ENCODE measurements at regions not wholly inside any gene's neighbourhood (a gene's known extent, or its start where the extent isn't known, plus 50 kb on each side); places are given as distances from the start of the nearest gene placed in this dataset.

- no peaks in the 10 kb centered on the region for H4K20me1 ChIP-seq (replicated peaks; ENCODE audit: control insufficient read depth, extremely low read depth, insufficient read depth, low read length)
- no peaks in the 10 kb centered on the region for H3K79me2 ChIP-seq (ENCODE audit: control insufficient read depth, insufficient read depth, low read length)
- intact Hi-C loops (cut with micrococcal nuclease) = no loop called here
- H3K36me3 ChIP-seq (ENCODE audit: control insufficient read depth in 2 of 2, extremely low read depth in 1 of 2, insufficient read depth in 2 of 2, low read length in 2 of 2) = no peaks in the 10 kb centered on the region
- no peak overlapping the region for H3K27ac ChIP-seq (ENCODE audit: insufficient read depth, low read depth, low read length)
- no peaks in the 10 kb centered on the region for H3K27me3 ChIP-seq (ENCODE audit: control insufficient read depth in 2 of 2, insufficient read depth in 2 of 2, low read length in 2 of 2)
- H3K4me3 ChIP-seq (replicated peaks in 1 of 3; ENCODE audit: insufficient read depth in 1 of 3, low read depth in 1 of 3, low read length in 3 of 3) = no peak overlapping the region
- BruUV-seq (replicated peaks) = no TSS peak
- CTCF ChIA-PET = no interaction called here
- FAIRE-seq (no peak), DNase-seq (ENCODE audit: low read depth, low spot score) (no peak)
- H2AFZ ChIP-seq (ENCODE audit: low read depth, low read length) = no peak overlapping the region
- dilution Hi-C loops (cut with MboI; ENCODE audit: extremely low pct_ligation_motif_present, low sequenced_read_pairs) = no loop called here
- POLR2A ChIA-PET = no interaction called here
- H3K9me3 ChIP-seq (replicated peaks; ENCODE audit: control insufficient read depth, insufficient read depth, low read length) = no peaks in the 10 kb centered on the region
- no peak overlapping the region for H3K9ac ChIP-seq (replicated peaks; ENCODE audit: extremely low read depth, insufficient read depth, low read length)
- H3K4me1 ChIP-seq (ENCODE audit: control insufficient read depth, extremely low read depth, insufficient read depth, low read length) = no peaks in the 10 kb centered on the region
- TF ChIP-seq JUN (IDR thresholded peaks at IDR 0.05; ENCODE audit: borderline replicate concordance, insufficient read depth, insufficient read length, low read depth) (no peak), EZH2 (IDR thresholded peaks at IDR 0.05; ENCODE audit: borderline replicate concordance, low read depth, low read length, severe bottlenecking) (no peak), POLR2A (IDR thresholded peaks at IDR 0.05; ENCODE audit: low read depth, low read length) (no peak), GATA2 (IDR thresholded peaks at IDR 0.05; ENCODE audit: insufficient read depth, insufficient read length, low read depth, low read length) (no peak), FOS (IDR thresholded peaks at IDR 0.05; ENCODE audit: borderline replicate concordance, insufficient read depth, low read length) (no peak), CTCF (IDR thresholded peaks at IDR 0.05; ENCODE audit: extremely low read depth in 1 of 2, insufficient read depth in 1 of 2, low read depth in 1 of 2, low read length in 2 of 2) (no peak)
- H3K4me2 ChIP-seq (ENCODE audit: insufficient read depth, low read length) = no peak overlapping the region
- H3K9me1 ChIP-seq (replicated peaks; ENCODE audit: control insufficient read depth, extremely low read depth, insufficient read depth, low read length) = no peaks in the 10 kb centered on the region
Observed at GRCh38 chr17:33640629-33641028, 347.5 kb upstream of the ASIC2 start.

GRCh38 chr17:33642002-33642401 is 348.9 kb upstream of the ASIC2 start:
- Histone ChIP-seq H3K4me2 (ENCODE audit: insufficient read depth, low read length) (no peak overlapping the region), H3K36me3 (ENCODE audit: control insufficient read depth in 2 of 2, extremely low read depth in 1 of 2, insufficient read depth in 2 of 2, low read length in 2 of 2) (no peaks in the 10 kb centered on the region), H3K4me3 (replicated peaks in 1 of 3; ENCODE audit: insufficient read depth in 1 of 3, low read depth in 1 of 3, low read length in 3 of 3) (no peak overlapping the region), H3K27ac (ENCODE audit: insufficient read depth, low read depth, low read length) (no peak overlapping the region), H3K27me3 (ENCODE audit: control insufficient read depth in 2 of 2, insufficient read depth in 2 of 2, low read length in 2 of 2) (no peaks in the 10 kb centered on the region), H3K9ac (replicated peaks; ENCODE audit: extremely low read depth, insufficient read depth, low read length) (no peak overlapping the region), H4K20me1 (replicated peaks; ENCODE audit: control insufficient read depth, extremely low read depth, insufficient read depth, low read length) (no peaks in the 10 kb centered on the region), H3K4me1 (ENCODE audit: control insufficient read depth, extremely low read depth, insufficient read depth, low read length) (no peaks in the 10 kb centered on the region), H3K9me1 (replicated peaks; ENCODE audit: control insufficient read depth, extremely low read depth, insufficient read depth, low read length) (no peaks in the 10 kb centered on the region), H2AFZ (ENCODE audit: low read depth, low read length) (no peak overlapping the region), H3K9me3 (replicated peaks; ENCODE audit: control insufficient read depth, insufficient read depth, low read length) (no peaks in the 10 kb centered on the region), H3K79me2 (ENCODE audit: control insufficient read depth, insufficient read depth, low read length) (no peaks in the 10 kb centered on the region)
- dilution Hi-C loops (cut with MboI; ENCODE audit: extremely low pct_ligation_motif_present, low sequenced_read_pairs) (no loop called here), intact Hi-C loops (cut with micrococcal nuclease) (no loop called here)
- no peak for FAIRE-seq
- ChIA-PET POLR2A (no interaction called here), CTCF (no interaction called here)
- no peak for DNase-seq (ENCODE audit: low read depth, low spot score)
- BruUV-seq (replicated peaks) = no TSS peak
- TF ChIP-seq MYC (IDR thresholded peaks at IDR 0.05; ENCODE audit: low read depth, low read length) (no peak), FOS (IDR thresholded peaks at IDR 0.05; ENCODE audit: borderline replicate concordance, insufficient read depth, low read length) (no peak), MAX (IDR thresholded peaks at IDR 0.05; ENCODE audit: insufficient read depth, insufficient read length) (no peak), GATA2 (IDR thresholded peaks at IDR 0.05; ENCODE audit: insufficient read depth, insufficient read length, low read depth, low read length) (no peak)

Data from endothelial cell of umbilical vein (primary cell).